Activated CD4-positive, alpha-beta T cell treated with anti-CD3 and anti-CD28 coated beads for 48 hours (primary cell): ENCODE measurements at regions not wholly inside any gene's neighbourhood (a gene's known extent, or its start where the extent isn't known, plus 50 kb on each side); places are given as distances from the start of the nearest gene placed in this dataset.
"Not testable (repeated sequence)": the region's sequence is repeated elsewhere in the genome, so short reads cannot be mapped to it uniquely, and the experiment has no call there.

Experiments
- DNase-seq: peaks from one replicate; pipeline ENCODE4 v3.0.0-alpha.2; 2020

GRCh38 chr5:57002959-57003485 lies 51.1 kb upstream of the MIER3 start:
- DNase-seq, result no peak

DNA sequence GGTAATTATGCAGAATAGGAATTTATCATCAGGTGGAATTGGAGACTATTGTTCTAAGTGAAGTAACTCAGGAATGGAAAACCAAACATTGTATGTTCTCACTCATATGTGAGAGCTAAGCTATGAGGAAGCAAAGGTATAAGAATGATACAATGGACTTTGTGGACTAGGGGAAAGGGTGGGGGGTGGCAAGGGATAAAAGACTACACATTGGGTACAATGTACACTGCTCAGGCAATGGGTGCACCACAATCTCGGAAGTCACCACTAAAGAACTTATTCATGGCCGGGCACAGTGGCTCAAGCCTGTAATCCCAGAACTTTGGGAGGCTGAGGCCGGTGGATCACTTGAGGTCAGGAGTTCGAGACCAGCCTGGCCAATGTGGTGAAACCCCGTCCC lies 51.6 kb upstream of the MIER3 start:
- not testable (repeated sequence) for DNase-seq

DNA sequence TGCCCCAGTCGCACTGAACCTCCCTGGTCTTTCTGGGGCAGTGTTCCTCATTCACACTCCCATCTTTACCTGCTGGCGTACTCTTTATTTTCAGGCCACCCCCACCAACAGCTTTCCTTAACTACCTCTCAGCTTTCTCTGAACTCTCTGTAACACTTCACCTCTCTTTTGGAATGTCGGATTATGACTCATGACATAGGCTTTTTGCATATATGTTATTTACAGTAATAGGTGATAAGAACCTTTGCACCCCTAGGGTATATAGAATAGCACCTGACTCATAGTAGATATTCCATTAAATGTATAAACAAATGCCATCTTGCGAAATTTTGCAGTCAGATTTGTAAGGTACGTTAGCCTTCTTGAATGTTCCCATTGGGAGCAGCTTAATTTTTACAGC lies 52.9 kb upstream of the MIER3 start:
- no peak for DNase-seq

DNA sequence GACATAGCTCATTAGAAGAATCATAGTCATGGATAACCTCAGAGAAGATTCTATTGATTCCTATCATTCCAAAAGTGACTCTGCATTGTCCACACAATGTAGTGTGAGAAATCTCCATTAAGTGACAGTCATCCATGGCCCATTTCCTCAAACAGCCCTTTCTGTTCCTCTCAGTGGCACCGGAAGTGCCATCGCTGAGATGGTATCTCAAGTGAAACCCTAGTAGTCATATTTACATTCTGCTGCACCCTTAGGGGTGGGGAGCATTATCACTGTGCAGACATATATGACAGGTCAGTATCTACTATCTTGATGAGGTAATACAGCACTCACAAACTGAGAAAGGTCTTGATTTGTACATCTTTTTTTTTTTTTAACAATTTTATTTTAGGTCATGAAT lies 55.4 kb upstream of the MIER3 start:
- DNase-seq, result no peak

GRCh38 chr5:57009811-57010210 lies 57.9 kb upstream of the MIER3 start:
- no peak for DNase-seq

- no peak for DNase-seq
These were observed 58.9 kb upstream of the MIER3 start for GRCh38 chr5:57010786-57011185.

- no peak for DNase-seq
These were observed 60.6 kb upstream of the MIER3 start for GRCh38 chr5:57012511-57012910.

DNA sequence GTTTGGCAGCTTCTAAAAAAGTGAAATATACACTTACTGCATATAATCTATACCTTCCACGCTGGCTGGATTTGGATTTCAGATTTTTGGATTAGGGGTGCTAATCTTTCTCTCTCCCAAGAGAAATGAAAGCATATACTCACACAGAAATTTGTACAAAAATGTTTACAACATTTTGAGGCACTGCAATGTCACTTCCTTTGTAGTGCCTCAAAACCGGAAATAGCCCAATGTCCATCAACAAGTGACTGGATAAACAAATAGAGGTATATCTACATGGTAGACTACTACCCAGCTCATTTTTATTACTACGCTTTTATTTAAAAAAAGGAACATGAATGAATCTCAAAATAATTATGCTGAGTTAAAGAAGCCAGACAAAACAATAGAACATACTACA lies 74.0 kb upstream of the MIER3 start:
- no peak for DNase-seq

- DNase-seq, result no peak
These were observed 76.2 kb upstream of the MIER3 start for GRCh38 chr5:57028161-57028560.

GRCh38 chr5:57032151-57032551 lies 80.2 kb upstream of the MIER3 start:
- DNase-seq, result no peak

DNA sequence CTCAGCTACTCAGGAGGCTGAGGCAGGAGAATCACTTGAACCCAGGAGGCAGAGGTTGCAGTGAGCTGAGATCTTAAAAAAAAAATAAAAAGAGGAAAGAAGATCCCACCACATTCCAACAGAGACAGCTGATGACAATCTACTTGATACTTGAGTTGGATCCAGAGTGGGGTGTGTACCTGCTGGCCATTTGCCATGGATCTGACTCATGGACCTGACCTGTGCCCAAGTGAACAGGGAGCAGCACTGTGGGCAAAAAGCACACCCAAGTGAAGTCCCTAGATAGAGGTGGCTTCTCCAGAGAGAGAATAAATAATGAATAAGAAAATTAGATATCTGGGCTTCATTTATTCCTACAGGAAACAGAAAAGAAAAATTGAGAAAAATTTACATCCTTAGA lies 81.2 kb upstream of the MIER3 start:
- no peak for DNase-seq

- no peak for DNase-seq
These were observed 81.6 kb upstream of the MIER3 start for GRCh38 chr5:57033503-57033902.

DNA sequence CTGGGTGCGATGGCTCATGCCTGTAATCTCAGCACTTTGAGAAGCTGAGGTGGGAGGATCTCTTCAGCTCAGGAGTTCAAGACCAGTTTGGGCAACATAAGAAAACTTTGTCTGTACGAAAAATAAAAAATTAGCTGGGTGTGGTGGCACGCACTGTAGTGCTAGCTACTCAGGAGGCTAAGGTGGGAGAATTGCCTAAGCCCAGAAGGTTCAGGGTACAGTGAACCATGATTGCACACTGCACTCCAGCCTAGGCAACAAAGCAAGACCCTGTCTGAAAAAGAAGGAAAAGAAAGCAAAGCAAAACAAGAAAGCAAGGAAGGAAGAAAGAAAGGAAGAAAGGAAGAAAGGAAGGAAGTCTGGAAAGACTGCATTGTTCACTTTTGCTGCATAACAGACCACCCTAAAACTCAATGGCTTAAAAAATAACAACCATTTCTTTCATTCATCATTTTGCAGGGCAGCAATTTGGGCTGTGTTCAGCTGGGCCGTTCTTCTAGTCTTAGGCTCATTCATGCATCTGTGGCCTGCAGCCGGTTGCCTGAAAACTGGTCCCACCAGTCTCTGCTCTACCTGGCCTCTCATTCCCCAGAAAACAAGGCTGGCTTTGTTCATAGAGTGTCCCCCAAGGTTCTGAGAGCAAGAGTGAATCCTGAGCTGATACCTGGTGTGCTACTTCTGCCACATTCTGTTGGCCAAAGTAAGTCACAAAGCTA lies 82.4 kb upstream of the MIER3 start:
- no peak for DNase-seq

- no peak for DNase-seq
These were observed 84.0 kb upstream of the MIER3 start for GRCh38 chr5:57035955-57036354.

DNA sequence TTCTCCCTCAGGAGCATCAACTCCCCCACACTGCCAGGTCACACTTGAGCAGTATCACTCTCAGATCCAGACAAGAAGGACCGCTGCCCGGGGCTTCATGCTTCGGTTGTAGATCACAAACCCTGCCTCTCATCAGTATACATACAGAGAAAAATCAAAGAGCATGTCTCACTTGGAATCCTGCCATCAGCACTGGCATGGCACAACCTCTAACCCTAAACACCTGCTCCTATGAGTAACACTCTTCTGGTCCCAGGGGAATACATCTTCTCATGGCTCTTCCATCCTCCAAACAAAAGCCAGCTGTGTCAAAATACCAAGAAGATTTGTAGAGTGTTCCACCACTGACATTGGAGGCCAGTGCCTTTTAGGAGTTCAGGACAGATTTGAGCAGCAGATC lies 84.8 kb upstream of the MIER3 start:
- DNase-seq, result no peak

- no peak for DNase-seq
These were observed 85.4 kb upstream of the MIER3 start for GRCh38 chr5:57037355-57037754.

- no peak for DNase-seq
These were observed 89.6 kb upstream of the MIER3 start for GRCh38 chr5:57041570-57041969.

DNA sequence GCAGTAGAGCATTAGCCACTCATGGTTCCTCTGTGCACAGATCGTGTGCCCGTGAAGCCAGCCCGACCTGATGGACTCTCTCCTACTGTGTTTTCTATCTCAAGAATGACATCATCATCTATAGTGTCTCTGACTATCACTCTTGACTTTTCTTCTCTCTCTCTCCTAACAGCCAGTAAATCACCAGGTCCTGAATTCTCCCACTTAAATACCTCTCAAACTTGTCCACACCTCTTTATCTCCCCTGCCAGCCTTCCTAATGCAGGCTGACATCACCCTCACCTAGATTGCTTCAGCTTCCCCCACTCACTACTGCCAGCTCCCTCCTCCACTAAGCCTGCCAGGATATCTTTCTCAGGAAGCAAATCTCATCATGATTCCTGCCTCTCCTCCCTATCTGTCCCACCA lies 90.6 kb upstream of the MIER3 start:
- no peak for DNase-seq

GRCh38 chr5:57054135-57054534 lies 102.2 kb upstream of the MIER3 start:
- DNase-seq, result no peak

GRCh38 chr5:57054671-57055070 lies 102.7 kb upstream of the MIER3 start:
- DNase-seq, result no peak

DNA sequence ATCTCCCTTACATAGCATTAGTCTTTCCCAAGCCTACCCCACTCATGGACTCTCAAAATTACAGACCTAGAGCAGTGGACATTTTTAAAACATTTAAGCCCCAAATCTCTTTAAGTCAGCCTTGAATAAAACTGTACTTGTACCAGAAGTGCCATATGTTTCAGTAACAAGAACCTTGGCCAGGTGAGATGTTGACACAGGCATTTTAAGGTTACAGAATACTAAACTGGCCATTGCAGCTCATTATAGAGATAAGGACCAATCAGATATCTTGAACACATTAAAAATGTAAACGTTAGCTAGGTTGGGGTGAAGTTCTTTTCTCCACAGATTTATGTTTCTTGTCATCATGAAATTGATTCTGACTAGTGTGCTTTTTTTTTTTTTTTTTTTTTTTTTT lies 103.8 kb upstream of the MIER3 start:
- DNase-seq, result no peak

GRCh38 chr5:57063773-57064172 lies 110.1 kb upstream of the GPBP1 start:
- DNase-seq, result no peak

DNA sequence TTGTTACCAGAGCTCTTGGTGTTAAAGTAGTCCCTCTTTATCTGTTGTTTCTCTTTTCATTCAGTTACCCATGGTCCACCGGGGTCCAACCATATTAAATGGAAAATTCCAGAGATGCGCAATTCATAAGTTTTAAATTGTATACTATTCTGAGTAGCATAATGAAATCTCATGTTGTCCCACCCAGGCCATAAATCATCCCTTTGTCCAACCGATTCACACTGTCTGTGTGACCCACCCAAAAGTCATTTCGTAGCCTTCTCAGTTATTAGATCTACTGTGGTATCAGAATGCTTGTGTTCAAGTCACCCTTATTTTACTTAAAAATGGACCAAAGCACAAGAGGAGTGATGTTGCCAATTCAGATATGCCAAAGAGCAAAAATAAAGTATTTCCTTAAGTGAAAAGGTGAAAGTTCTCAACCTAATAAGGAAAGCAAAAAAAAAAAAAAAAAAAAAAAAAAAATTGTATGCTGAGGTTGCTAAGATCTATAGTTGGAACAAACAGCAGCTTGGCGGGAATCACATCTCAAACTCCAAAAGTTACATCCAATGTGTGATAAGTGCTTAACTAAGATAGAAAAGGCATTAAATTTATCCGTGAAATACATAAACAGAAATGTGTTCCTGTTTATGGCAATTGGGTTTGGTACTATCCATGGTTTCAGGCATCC lies 106.8 kb upstream of the GPBP1 start:
- no peak for DNase-seq

DNA sequence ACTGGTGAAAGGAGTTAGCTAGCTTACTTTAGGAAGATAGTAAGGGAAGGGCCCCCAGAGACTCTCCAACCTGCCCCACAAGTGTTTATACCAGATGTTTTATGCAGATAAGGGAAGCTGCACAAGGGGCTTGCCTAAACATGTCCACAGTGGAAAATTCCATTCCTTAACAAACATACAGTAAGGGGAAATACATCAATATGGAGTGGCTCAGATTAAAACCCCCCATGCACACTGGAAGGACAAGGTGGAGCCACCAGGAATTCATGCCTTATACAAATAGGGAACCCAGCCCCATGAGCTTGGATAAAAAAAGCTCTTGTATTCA lies 106.3 kb upstream of the GPBP1 start:
- no peak for DNase-seq
